Middle frontal gyrus (tissue), 1 donor: ENCODE measurements at regions not wholly inside any gene's neighbourhood (a gene's known extent, or its start where the extent isn't known, plus 50 kb on each side); places are given as distances from the start of the nearest gene placed in this dataset.

Experiments
- DNase-seq: peaks from one replicate; pipeline ENCODE4 v3.0.0-alpha.2; 2015; ENCODE audit warnings: low spot score; ENCODE audit errors: extremely low spot score

- no peak for DNase-seq
Observed at GRCh38 chr1:70888722-70889121, 158.9 kb downstream of the PTGER3 start.

- no peak for DNase-seq
Observed at GRCh38 chr1:70890408-70890807, 157.2 kb downstream of the PTGER3 start.

GRCh38 chr1:70891051-70891843, 156.4 kb downstream of the PTGER3 start:
- no peak for DNase-seq

GRCh38 chr1:70892140-70892539, 155.5 kb downstream of the PTGER3 start:
- DNase-seq: no peak

- DNase-seq: no peak
Observed at GRCh38 chr1:70892930-70893329, 154.7 kb downstream of the PTGER3 start.

GRCh38 chr1:70893381-70893780, 154.2 kb downstream of the PTGER3 start:
- DNase-seq: no peak

GRCh38 chr1:70895531-70895930, 152.1 kb downstream of the PTGER3 start:
- DNase-seq: no peak

- no peak for DNase-seq
Observed at GRCh38 chr1:70896224-70896623, 151.4 kb downstream of the PTGER3 start.

GRCh38 chr1:70897273-70897672, 150.3 kb downstream of the PTGER3 start:
- no peak for DNase-seq

GRCh38 chr1:70899735-70900134, 147.9 kb downstream of the PTGER3 start:
- no peak for DNase-seq

GRCh38 chr1:70902211-70902610, 145.4 kb downstream of the PTGER3 start:
- no peak for DNase-seq

GRCh38 chr1:70906800-70907199, 140.8 kb downstream of the PTGER3 start:
- no peak for DNase-seq

- no peak for DNase-seq
Observed at GRCh38 chr1:70907563-70908310, 139.9 kb downstream of the PTGER3 start.

GRCh38 chr1:70909262-70909822, 138.3 kb downstream of the PTGER3 start:
- no peak for DNase-seq

GRCh38 chr1:70910013-70910412, 137.6 kb downstream of the PTGER3 start:
- DNase-seq: no peak

- no peak for DNase-seq
Observed at GRCh38 chr1:70911861-70912260, 135.8 kb downstream of the PTGER3 start.

- DNase-seq: no peak
Observed at GRCh38 chr1:70914224-70914623, 133.4 kb downstream of the PTGER3 start.

GRCh38 chr1:70915258-70916033, 132.2 kb downstream of the PTGER3 start:
- DNase-seq: no peak

GRCh38 chr1:70916034-70916427, 131.6 kb downstream of the PTGER3 start:
- no peak for DNase-seq

GRCh38 chr1:70919706-70920323, 127.8 kb downstream of the PTGER3 start:
- DNase-seq: no peak
